GM23248 (cell line): ENCODE measurements at regions not wholly inside any gene's neighbourhood (a gene's known extent, or its start where the extent isn't known, plus 50 kb on each side); places are given as distances from the start of the nearest gene placed in this dataset.

Experiments
- DNase-seq: peaks from one replicate; pipeline ENCODE4 v3.0.0-alpha.2; 2015
- H2AFZ ChIP-seq: fragments of 200-600 bp; sonication (generic); 2 replicates; pipeline ENCODE4 v1.6.1; 2016; ENCODE audit warnings: antibody characterized with exemption
- H3F3A ChIP-seq: fragments of 200-600 bp; sonication (generic); 2 replicates; pipeline ENCODE4 v1.6.1; 2016; ENCODE audit warnings: mild to moderate bottlenecking, antibody characterized with exemption, mixed run types; ENCODE audit not compliant: insufficient read depth
- H3K27ac ChIP-seq: fragments of 200-600 bp; sonication (generic); 2 replicates; pipeline ENCODE4 v1.5.1; 2016; ENCODE audit warnings: mild to moderate bottlenecking
- H3K27me3 ChIP-seq: fragments of 200-600 bp; sonication (generic); replicated peaks from 2 replicates; pipeline ENCODE4 v1.6.1; 2016; ENCODE audit warnings: mild to moderate bottlenecking; ENCODE audit not compliant: insufficient read depth
- H3K36me3 ChIP-seq: fragments of 200-600 bp; sonication (generic); 2 replicates; pipeline ENCODE4 v1.6.1; 2016; ENCODE audit warnings: low read depth, mild to moderate bottlenecking
- H3K4me1 ChIP-seq: fragments of 200-600 bp; sonication (generic); 2 replicates; pipeline ENCODE4 v1.6.1; 2016; ENCODE audit warnings: mild to moderate bottlenecking; ENCODE audit not compliant: insufficient read depth
- H3K4me2 ChIP-seq: fragments of 200-600 bp; sonication (generic); one replicate; pipeline ENCODE4 v1.6.1; 2016; ENCODE audit warnings: mild to moderate bottlenecking; ENCODE audit not compliant: unreplicated experiment
- H3K4me3 ChIP-seq: fragments of 200-600 bp; sonication (generic); 2 replicates; pipeline ENCODE4 v1.5.1; 2016; ENCODE audit warnings: mild to moderate bottlenecking
- H3K79me2 ChIP-seq: fragments of 200-600 bp; sonication (generic); 2 replicates; pipeline ENCODE4 v1.6.1; 2016; ENCODE audit warnings: mild to moderate bottlenecking; ENCODE audit not compliant: insufficient read depth
- H3K9ac ChIP-seq: fragments of 200-600 bp; sonication (generic); 2 replicates; pipeline ENCODE4 v1.6.1; 2016; ENCODE audit warnings: mild to moderate bottlenecking
- H3K9me2 ChIP-seq: fragments of 200-600 bp; sonication (generic); 2 replicates; pipeline ENCODE4 v1.6.1; 2016; ENCODE audit warnings: mixed run types, mild to moderate bottlenecking, moderate library complexity; ENCODE audit not compliant: insufficient read depth
- H3K9me3 ChIP-seq: fragments of 200-600 bp; sonication (generic); one replicate; pipeline ENCODE4 v1.6.1; 2017; ENCODE audit warnings: low read depth
- H4K20me1 ChIP-seq: fragments of 200-600 bp; sonication (generic); 2 replicates; pipeline ENCODE4 v1.6.0; 2016; ENCODE audit not compliant: insufficient read depth
- EZH2 ChIP-seq: fragments of 200-600 bp; sonication (generic); IDR thresholded peaks from 2 replicates; pipeline ENCODE4 v1.6.1; 2018; ENCODE audit warnings: antibody characterized with exemption, mild to moderate bottlenecking; ENCODE audit not compliant: insufficient read depth, poor library complexity, severe bottlenecking
- EZH2phosphoT487 ChIP-seq: fragments of 200-600 bp; sonication (generic); IDR thresholded peaks from 2 replicates; pipeline ENCODE4 v1.6.1; 2018; ENCODE audit warnings: antibody characterized with exemption, moderate library complexity, mild to moderate bottlenecking, low read depth; ENCODE audit not compliant: insufficient read depth
- WGBS, 2 experiments: methylation state at CpG; one replicate each; pipeline ENCODE4 v1.1.6; 2015 to 2017; ENCODE audit warnings: low lambda C conversion rate in 2 of 2, low coverage in 1 of 2; ENCODE audit errors: missing lambda C conversion rate in 2 of 2; 5-methylcytosine and 5-hydroxymethylcytosine counted together
- in situ Hi-C: fragments of 300-500 bp; cut with MboI; formaldehyde crosslinking; loops from 2 replicates; pipeline ENCODE4 v1.15.0; 2020

DNA sequence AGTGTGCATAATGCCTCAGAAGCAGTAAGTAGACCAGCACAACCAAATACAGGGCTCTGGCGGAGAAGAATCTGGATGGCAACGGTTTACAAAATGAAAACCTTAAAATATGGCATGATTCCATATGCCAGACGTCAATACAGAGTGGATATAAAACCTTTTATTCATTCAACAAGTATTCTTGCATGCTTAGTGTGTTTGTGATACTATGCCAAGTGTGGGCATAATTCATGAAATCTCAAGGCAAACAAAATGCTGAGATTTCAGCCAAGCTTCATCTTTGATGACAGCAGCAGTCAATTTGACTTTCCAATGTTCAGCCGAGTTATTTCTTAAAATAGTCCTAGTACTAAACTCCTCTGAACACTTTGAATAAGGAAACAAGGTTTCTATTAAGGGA is 119.4 kb downstream of the CD24 start:
- H3K9ac ChIP-seq: no peak overlapping the region
- no peaks in the 10 kb centered on the region for H3K36me3 ChIP-seq
- no peaks in the 10 kb centered on the region for H3K9me3 ChIP-seq
- no peak for TF ChIP-seq EZH2
- TF ChIP-seq EZH2phosphoT487: no peak
- no peaks in the 10 kb centered on the region for H3K79me2 ChIP-seq
- no peak for DNase-seq
- peaks cover 8% of the 10 kb centered on the region for H3K27me3 ChIP-seq
- no peaks in the 10 kb centered on the region for H4K20me1 ChIP-seq
- no peak overlapping the region for H3K27ac ChIP-seq
- no peak overlapping the region for H3K4me3 ChIP-seq
- H3K4me2 ChIP-seq: no peak overlapping the region
- peaks cover 5% of the 10 kb centered on the region for H3K4me1 ChIP-seq
- peaks cover 11% of the 10 kb centered on the region for H3F3A ChIP-seq
- no peaks in the 10 kb centered on the region for H3K9me2 ChIP-seq
- no peak overlapping the region for H2AFZ ChIP-seq
- 4 to 16% methylated on average over 4 of the region's 4 CpGs for whole genome bisulfite sequencing, 2 experiments
- in situ Hi-C loops: no loop called here

DNA sequence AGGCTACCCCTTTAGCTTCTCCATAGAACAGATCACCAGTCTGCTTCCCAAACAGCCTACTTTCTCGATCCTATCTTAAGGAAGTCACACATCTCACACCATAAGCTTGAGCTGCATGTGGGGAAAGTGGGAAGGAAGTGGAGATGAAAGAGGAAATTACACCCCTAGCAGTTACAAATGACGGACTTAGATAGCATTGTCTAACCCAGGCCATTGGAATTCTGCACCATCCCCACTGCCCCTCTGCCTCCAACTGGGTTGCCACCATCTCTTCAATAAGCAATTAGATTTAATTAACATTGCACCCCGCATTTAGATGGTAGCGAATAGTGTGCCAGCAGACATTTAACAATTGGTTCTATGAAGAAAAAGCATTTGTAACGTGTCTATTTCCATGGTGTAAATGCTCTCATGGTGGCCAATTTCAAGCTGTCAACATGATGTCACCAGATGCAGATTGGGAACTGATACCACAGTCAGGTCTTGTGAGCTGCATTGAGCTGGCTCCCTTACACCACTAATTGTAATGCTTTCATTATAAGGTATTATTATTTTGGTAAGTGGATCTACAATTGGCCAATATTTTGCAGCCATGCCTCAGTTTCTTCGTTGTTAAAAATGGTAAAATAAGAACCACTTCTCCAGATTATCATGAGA is 124.7 kb downstream of the CD24 start:
- Histone ChIP-seq H3K4me3 (no peak overlapping the region), H3K9me3 (no peaks in the 10 kb centered on the region), H3F3A (no peaks in the 10 kb centered on the region), H2AFZ (no peak overlapping the region), H3K4me2 (no peak overlapping the region), H4K20me1 (no peaks in the 10 kb centered on the region), H3K27me3 (peaks cover 25% of the 10 kb centered on the region), H3K9me2 (no peaks in the 10 kb centered on the region), H3K9ac (no peak overlapping the region), H3K4me1 (no peaks in the 10 kb centered on the region), H3K36me3 (no peaks in the 10 kb centered on the region), H3K27ac (no peak overlapping the region), H3K79me2 (no peaks in the 10 kb centered on the region)
- TF ChIP-seq EZH2 (no peak), EZH2phosphoT487 (no peak)
- in situ Hi-C loops: no loop called here
- DNase-seq: no peak
- 45 to 51% methylated on average over 6 of the region's 6 CpGs for WGBS, 2 experiments

DNA sequence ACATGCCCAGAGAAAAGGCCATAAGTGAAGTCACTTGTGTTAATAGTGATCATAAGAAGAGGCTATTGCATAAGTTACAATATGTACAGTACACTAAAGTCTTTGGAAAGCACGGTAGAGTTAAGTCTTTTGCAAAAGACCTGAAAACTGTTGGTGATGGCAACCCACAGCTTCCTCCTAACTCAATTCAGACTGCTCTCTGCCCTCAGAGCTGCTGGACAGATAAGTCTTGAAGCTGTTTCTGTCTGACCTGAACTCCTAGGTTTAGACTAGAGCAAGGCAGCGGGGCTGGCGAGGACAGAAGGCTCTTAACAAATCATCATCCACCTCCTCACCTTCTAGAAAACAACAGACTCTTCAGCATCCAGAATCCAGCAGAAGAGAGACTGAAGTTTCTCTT is 125.4 kb downstream of the CD24 start:
- 54 to 57% methylated on average over 3 of the region's 3 CpGs for WGBS, 2 experiments
- in situ Hi-C loops: no loop called here
- no peak for DNase-seq
- no peak overlapping the region for H3K27ac ChIP-seq
- H4K20me1 ChIP-seq: no peaks in the 10 kb centered on the region
- no peak overlapping the region for H2AFZ ChIP-seq
- H3K4me1 ChIP-seq: no peaks in the 10 kb centered on the region
- H3K79me2 ChIP-seq: no peaks in the 10 kb centered on the region
- H3K4me2 ChIP-seq: no peak overlapping the region
- no peak overlapping the region for H3K9ac ChIP-seq
- no peaks in the 10 kb centered on the region for H3K36me3 ChIP-seq
- H3K9me3 ChIP-seq: no peaks in the 10 kb centered on the region
- no peak overlapping the region for H3K4me3 ChIP-seq
- no peaks in the 10 kb centered on the region for H3K9me2 ChIP-seq
- H3F3A ChIP-seq: no peaks in the 10 kb centered on the region
- peaks cover 27% of the 10 kb centered on the region for H3K27me3 ChIP-seq
- TF ChIP-seq EZH2: no peak
- no peak for TF ChIP-seq EZH2phosphoT487

DNA sequence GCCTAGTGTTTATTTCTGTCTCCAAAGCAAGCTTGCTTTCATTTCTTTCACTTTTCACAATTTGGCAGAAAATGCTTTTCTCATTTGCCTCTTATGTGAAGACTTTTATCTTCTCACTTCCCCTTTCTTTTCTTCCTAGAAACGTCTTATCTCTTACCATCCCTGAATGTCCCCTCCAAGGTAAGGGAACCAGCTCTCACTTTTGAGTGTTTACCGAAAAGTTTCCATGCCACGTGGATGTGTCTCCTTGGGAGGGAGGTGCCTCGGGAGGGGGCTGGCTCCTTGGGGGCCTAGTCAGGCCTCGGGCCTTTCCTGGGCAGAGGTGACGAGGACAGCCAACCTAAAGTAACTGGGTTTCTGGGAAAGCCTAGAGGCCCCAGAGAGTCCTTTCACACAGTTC is 127.4 kb downstream of the CD24 start:
- no peak overlapping the region for H3K27ac ChIP-seq
- H2AFZ ChIP-seq: no peak overlapping the region
- H3K9ac ChIP-seq: no peak overlapping the region
- no peak for DNase-seq
- H3K79me2 ChIP-seq: no peaks in the 10 kb centered on the region
- no peaks in the 10 kb centered on the region for H3K9me2 ChIP-seq
- peaks cover 28% of the 10 kb centered on the region for H3K27me3 ChIP-seq
- no peaks in the 10 kb centered on the region for H3F3A ChIP-seq
- no peak overlapping the region for H3K4me2 ChIP-seq
- H4K20me1 ChIP-seq: no peaks in the 10 kb centered on the region
- H3K4me3 ChIP-seq: no peak overlapping the region
- WGBS, 2 experiments: 69 to 76% methylated on average over 6 of the region's 6 CpGs
- no peaks in the 10 kb centered on the region for H3K4me1 ChIP-seq
- no peaks in the 10 kb centered on the region for H3K36me3 ChIP-seq
- no peaks in the 10 kb centered on the region for H3K9me3 ChIP-seq
- in situ Hi-C loops: no loop called here
- TF ChIP-seq EZH2phosphoT487 (no peak), EZH2 (no peak)

DNA sequence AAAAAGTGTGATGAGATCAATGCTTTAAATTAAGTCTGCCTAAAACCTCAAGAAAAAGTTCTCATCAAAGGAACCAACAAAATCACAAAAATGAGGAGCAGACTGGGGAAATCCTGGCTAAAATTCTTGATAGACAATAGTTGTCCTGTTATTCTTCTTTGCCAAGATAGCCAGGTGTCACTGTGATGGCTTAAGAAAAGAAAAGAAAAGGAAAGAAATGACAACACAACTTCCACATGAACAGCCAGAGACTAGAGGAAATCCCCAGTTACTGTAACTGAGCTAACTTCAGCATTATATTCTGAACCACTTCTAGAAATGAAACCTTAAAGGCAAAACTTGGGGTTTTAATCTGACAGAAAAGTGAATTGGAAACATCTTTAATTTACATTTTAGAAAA is 129.6 kb downstream of the CD24 start:
- Histone ChIP-seq H3F3A (no peaks in the 10 kb centered on the region), H3K4me2 (no peak overlapping the region), H3K9me2 (no peaks in the 10 kb centered on the region), H3K4me3 (no peak overlapping the region), H3K4me1 (no peaks in the 10 kb centered on the region), H2AFZ (no peak overlapping the region), H3K79me2 (no peaks in the 10 kb centered on the region), H3K27ac (no peak overlapping the region), H4K20me1 (no peaks in the 10 kb centered on the region), H3K27me3 (peaks cover 25% of the 10 kb centered on the region), H3K9ac (no peak overlapping the region), H3K9me3 (no peaks in the 10 kb centered on the region), H3K36me3 (no peaks in the 10 kb centered on the region)
- in situ Hi-C loops: no loop called here
- no peak for TF ChIP-seq EZH2phosphoT487
- TF ChIP-seq EZH2: no peak
- DNase-seq: no peak
